ENCODE measurements at regions not wholly inside any gene's neighbourhood (a gene's known extent, or its start where the extent isn't known, plus 50 kb on each side); places are given as distances from the start of the nearest gene placed in this dataset.

- TF ChIP-seq POLR2A (IDR thresholded peaks at IDR 0.05) (no peak), CTCF (IDR thresholded peaks at IDR 0.05 in 4 of 5, conservative IDR thresholded peaks at IDR 0.05 in 1 of 5) (no peak)
These were observed 1631.8 kb downstream of the CDH8 start for GRCh38 chr16:60404401-60404800.
